MCF 10A (cell line): ENCODE measurements at regions not wholly inside any gene's neighbourhood (a gene's known extent, or its start where the extent isn't known, plus 50 kb on each side); places are given as distances from the start of the nearest gene placed in this dataset.

Experiments
- BruUV-seq: library from RNA; stranded (reverse); fragments of 400-500 nt; replicated peaks from 2 replicates; lab custom pipeline; 2021; lab: Mats Ljungman, UMichigan
- CTCF ChIA-PET: fragments of 300-600 bp; sonication (Branson Sonifier 250); formaldehyde crosslinking; extraction: SDS; loops from one replicate; lab custom pipeline; 2021; ENCODE audit warnings: antibody characterized with exemption, inconsistent platforms; lab: Yijun Ruan, JAX
- POLR2A ChIA-PET: fragments of 300-600, 350-650 bp; sonication (Branson Sonifier 250); formaldehyde crosslinking; extraction: SDS; loops from one replicate; lab custom pipeline; 2020; ENCODE audit warnings: antibody characterized with exemption, inconsistent platforms; lab: Yijun Ruan, JAX
- DNase-seq: peaks from one replicate; pipeline ENCODE4 v3.0.0-alpha.2; 2018; ENCODE audit not compliant: unreplicated experiment
- H3K27ac Mint-ChIP-seq: one replicate; pipeline ENCODE4 v1.8.0; 2022; ENCODE audit warnings: mild to moderate bottlenecking, low read depth, mixed read lengths; ENCODE audit not compliant: unreplicated experiment
- H3K27me3 Mint-ChIP-seq: one replicate; pipeline ENCODE4 v1.8.0; 2022; ENCODE audit warnings: mixed read lengths; ENCODE audit not compliant: insufficient read depth, unreplicated experiment
- H3K36me3 Mint-ChIP-seq: one replicate; pipeline ENCODE4 v1.8.0; 2022; ENCODE audit warnings: mild to moderate bottlenecking, moderate library complexity, mixed read lengths; ENCODE audit not compliant: insufficient read depth, unreplicated experiment
- H3K4me1 Mint-ChIP-seq: one replicate; pipeline ENCODE4 v1.8.0; 2022; ENCODE audit warnings: mixed read lengths; ENCODE audit not compliant: insufficient read depth, unreplicated experiment
- H3K4me3 Mint-ChIP-seq: one replicate; pipeline ENCODE4 v1.8.0; 2022; ENCODE audit warnings: mild to moderate bottlenecking, moderate library complexity, mixed read lengths; ENCODE audit not compliant: unreplicated experiment
- H3K9me3 Mint-ChIP-seq: one replicate; pipeline ENCODE4 v1.8.0; 2022; ENCODE audit warnings: mixed read lengths; ENCODE audit not compliant: unreplicated experiment
- intact Hi-C: fragments of 100-400 bp; cut with micrococcal nuclease; formaldehyde crosslinking; loops from 2 replicates; pipeline ENCODE4 v1.14.1; 2022
- TF ChIP-seq, protein P1 (sequence below): fragments of 200-600 bp; IDR thresholded peaks from one replicate; pipeline ENCODE4 v1.8.0; 2022; ENCODE audit warnings: antibody characterized with exemption, mild to moderate bottlenecking; ENCODE audit not compliant: unreplicated experiment

- Mint-ChIP-seq H3K4me1 (no peaks in the 10 kb centered on the region), H3K27me3 (no peaks in the 10 kb centered on the region), H3K36me3 (no peaks in the 10 kb centered on the region), H3K4me3 (no peak overlapping the region), H3K27ac (no peak overlapping the region), H3K9me3 (no peaks in the 10 kb centered on the region)
- POLR2A ChIA-PET = interaction anchor here (0.7 kb wide), 1 partner anchor 24 kb away, joined by 3 read pairs; no protein-coding TSS in a partner anchor
- intact Hi-C loops = no loop called here
- CTCF ChIA-PET = interaction anchor here (0.7 to 0.9 kb wide), 2 partner anchors 28 to 329 kb away, joined by 3 to 4 read pairs; no protein-coding TSS in a partner anchor
- BruUV-seq = no TSS peak
- DNase-seq = peak; percentile 17
- TF ChIP-seq, protein P1, sequence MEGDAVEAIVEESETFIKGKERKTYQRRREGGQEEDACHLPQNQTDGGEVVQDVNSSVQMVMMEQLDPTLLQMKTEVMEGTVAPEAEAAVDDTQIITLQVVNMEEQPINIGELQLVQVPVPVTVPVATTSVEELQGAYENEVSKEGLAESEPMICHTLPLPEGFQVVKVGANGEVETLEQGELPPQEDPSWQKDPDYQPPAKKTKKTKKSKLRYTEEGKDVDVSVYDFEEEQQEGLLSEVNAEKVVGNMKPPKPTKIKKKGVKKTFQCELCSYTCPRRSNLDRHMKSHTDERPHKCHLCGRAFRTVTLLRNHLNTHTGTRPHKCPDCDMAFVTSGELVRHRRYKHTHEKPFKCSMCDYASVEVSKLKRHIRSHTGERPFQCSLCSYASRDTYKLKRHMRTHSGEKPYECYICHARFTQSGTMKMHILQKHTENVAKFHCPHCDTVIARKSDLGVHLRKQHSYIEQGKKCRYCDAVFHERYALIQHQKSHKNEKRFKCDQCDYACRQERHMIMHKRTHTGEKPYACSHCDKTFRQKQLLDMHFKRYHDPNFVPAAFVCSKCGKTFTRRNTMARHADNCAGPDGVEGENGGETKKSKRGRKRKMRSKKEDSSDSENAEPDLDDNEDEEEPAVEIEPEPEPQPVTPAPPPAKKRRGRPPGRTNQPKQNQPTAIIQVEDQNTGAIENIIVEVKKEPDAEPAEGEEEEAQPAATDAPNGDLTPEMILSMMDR = no peak
Measured at GRCh38 chr9:32918628-32919027, 82.8 kb downstream of the APTX start.
